GM21515 (cell line): ENCODE measurements at regions not wholly inside any gene's neighbourhood (a gene's known extent, or its start where the extent isn't known, plus 50 kb on each side); places are given as distances from the start of the nearest gene placed in this dataset.

ENCODE experiments used
- ATAC-seq: cut with Tn5 transposase; IDR thresholded peaks from one replicate; pipeline ENCODE4 v1.9.1; 2021; ENCODE audit not compliant: unreplicated experiment

GRCh38 chr18:32621034-32621433 lies 150.4 kb upstream of the GAREM1 start:
- ATAC-seq, result no peak

- no peak for ATAC-seq
Observed at GRCh38 chr18:32618546-32618945, 147.9 kb upstream of the GAREM1 start.

DNA sequence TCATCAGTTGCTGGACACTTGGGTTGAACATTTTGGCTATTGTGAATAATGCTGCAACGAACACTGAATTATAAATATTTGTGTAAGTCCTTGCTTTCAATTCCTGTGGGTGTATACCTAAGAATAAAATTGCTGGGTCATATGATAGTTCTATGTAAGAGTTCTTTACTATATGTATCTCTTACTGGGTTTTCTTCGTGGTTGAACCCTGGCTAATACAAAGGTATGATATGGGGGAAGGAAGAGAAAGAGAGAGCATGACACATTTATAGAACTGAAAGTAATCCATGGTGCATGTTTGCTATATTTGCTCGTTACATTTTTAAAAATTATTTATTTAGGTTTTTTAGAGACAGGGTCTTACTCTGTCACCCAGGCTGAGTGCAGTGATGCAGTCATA lies 143.1 kb upstream of the GAREM1 start:
- ATAC-seq, result no peak

GRCh38 chr18:32612651-32613050 lies 142.0 kb upstream of the GAREM1 start:
- ATAC-seq, result no peak

- no peak for ATAC-seq
Observed at GRCh38 chr18:32610176-32610575, 139.5 kb upstream of the GAREM1 start.

- ATAC-seq, result no peak
Observed at GRCh38 chr18:32607816-32608215, 137.1 kb upstream of the GAREM1 start.

DNA sequence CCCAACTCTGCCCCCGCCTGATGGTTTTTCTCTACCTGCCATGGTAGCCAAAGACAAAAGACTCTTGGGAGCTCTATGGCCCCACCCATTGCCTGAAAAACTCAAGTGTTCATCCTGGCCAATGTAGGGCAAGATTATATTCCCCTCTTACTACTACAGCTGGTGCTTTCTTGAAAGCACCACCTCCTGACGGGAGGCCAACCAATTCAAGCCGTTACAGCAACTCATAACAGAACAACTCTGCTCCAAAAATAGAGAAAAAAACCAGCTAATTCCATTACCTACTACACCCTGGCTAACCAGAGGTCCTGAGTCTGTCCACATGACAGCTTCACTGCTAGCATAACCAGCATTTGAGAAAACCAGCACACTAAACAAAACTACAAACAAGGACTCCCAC lies 127.5 kb upstream of the GAREM1 start:
- no peak for ATAC-seq

DNA sequence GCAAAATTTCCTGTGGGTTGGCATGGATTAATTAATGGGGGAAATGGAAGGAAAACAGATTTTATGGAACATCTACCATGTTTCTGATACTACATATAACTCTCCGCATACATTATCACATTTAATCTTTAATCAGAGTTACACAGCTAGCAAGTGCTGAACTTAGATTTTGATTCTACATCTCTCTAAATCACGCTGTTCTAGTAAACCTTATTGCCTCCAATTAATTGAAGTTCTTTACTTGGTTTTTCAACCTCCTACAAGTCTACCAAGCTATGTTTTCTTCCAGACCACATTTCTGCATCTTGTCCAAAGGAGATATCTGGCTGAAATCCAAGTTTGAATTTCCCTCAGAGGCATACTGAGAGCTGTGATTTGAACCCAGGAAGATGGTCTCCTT lies 125.8 kb upstream of the GAREM1 start:
- no peak for ATAC-seq

GRCh38 chr18:32595832-32596231 lies 125.2 kb upstream of the GAREM1 start:
- ATAC-seq, result no peak

DNA sequence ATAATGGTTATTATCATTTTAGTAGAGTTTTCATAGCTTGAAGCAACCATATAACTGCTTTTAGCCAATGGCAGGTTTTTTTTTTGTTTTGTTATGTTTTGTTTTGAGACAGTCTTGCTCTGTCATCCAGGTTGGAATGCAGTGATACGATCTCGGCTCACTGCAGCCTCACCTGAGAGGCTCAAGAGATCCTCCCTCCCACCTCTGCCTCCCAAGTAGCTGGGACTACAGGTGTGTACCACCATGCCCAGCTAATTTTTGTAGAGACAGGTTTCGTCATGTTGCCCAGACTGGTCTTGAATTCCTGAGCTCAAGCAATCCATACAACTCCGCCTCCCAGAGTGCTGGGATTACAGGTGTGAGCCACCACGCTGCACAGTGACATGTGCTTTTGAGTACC lies 117.5 kb upstream of the GAREM1 start:
- no peak for ATAC-seq

- no peak for ATAC-seq
Observed at GRCh38 chr18:32583431-32583830, 112.7 kb upstream of the GAREM1 start.

- ATAC-seq, result no peak
Observed at GRCh38 chr18:32582455-32582854, 111.8 kb upstream of the GAREM1 start.

- ATAC-seq, result no peak
Observed at GRCh38 chr18:32577561-32577960, 106.9 kb upstream of the GAREM1 start.

- no peak for ATAC-seq
Observed at GRCh38 chr18:32576296-32576916, 105.7 kb upstream of the GAREM1 start.

DNA sequence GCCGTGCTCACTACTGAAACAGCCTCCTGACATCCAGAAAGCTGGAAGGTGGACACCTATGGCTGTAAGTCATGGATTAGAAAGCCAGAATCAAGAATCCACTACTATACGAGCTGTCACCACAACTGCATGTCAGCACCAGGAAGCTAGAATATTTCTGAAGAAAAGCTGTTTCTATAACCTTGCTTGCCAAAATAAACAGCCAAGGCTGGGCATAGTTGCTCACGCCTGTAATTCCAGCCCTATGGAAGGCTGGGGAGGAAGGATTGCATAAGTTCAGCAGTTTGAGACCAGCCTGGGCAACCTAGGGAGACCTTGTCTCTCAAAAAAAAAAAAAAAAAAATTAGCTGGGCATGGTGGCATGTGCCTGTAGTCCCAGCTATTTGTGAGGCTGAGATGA lies 96.3 kb upstream of the GAREM1 start:
- no peak for ATAC-seq

DNA sequence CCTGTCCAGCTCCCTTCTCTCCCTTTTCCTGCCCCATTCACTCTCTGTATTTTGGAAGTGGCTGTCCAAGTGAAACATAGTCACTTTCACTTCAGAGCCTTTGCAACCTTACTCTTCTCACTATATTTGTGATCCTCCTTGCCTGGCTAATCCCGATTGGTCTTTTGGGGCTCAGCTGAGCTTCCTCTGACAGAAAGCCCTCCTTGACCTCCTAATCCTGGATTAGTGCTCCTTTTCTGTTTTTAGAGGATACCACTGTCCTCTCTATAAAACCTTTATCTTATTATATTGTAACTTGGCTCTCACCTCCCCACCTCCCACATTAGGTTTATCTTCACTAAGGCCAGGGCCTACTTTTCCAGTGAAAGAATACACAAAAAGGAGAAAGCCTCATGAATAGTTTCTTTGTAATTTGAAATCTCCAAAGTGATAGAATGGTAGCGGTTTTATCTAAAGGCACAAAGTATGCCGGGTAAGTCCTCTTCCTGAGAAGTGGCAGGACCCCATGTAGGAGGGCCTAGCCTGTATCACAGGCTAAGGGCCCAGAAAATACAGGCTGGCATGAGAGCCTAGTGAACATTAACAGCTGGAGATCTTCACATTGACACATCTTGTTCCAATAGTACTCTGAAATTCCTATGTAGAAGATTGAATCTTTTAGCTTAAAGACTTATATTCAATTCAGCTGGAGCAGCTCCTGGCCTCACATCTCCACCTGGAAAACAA lies 83.1 kb upstream of the GAREM1 start:
- ATAC-seq, result no peak

DNA sequence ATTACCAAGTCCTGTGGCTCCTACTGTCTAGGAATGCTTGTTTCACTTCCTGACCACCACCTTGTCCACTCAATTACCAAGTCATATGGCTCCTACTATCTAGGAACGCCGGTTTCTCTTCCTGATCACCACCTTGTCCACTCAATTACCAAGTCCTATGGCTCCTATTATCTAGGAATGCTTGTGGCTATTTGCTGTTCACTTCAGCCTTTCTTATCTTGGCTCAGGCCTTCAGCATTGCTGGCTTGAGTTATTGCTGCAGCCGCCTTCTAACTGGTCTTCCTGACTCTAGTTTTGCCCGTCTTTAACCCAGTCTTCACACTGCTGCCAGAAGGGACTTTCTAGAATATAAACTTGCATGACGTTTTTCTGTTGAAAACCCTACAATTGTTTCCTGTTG lies 82.5 kb upstream of the GAREM1 start:
- no peak for ATAC-seq

- peak; percentile 85 for ATAC-seq
Observed at GRCh38 chr18:32552421-32553030, 81.8 kb upstream of the GAREM1 start.

- ATAC-seq, result no peak
Observed at GRCh38 chr18:32550963-32551362, 80.3 kb upstream of the GAREM1 start.

- ATAC-seq, result peak; percentile 88
Observed at GRCh38 chr18:32549248-32550110, 78.8 kb upstream of the GAREM1 start.

DNA sequence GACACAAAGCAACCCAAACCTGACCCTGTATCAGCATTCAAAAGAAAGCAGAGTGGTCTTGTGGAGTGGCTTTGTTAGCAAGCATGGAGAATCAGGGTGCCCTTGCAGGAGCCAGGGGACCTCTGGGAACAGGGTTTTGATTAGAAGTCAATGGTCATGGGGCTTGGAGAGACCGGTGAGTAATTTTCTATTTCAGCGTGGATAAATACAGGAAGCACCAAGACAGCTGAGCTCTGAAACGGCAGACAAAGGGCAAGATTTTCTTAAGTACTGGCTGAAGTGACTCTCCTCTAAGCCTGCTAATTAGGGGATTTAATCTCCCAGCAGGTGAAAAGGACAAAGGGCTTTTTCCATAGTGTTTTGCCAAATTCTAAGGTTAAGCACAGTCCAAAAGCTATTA lies 78.0 kb upstream of the GAREM1 start:
- no peak for ATAC-seq

DNA sequence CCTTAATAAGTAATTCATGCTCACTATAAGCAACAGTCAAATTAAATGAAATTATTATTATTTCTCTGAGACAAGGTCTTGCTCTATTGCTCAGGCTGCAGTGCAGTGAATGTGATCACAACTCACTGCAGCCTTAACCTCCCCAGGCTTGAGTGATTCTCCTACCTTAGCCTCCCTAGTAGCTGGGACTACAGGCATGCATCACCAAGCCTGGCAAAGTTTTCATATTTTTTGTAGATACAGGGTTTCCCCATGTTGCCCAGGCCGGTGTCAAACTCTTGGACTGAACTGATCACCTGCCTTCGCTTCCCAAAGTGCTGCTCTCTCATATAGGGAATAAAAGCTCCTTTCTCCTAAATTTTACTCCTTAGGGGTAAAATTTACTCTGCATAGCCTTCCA lies 74.9 kb upstream of the GAREM1 start:
- no peak for ATAC-seq
